ENCODE measurements at regions not wholly inside any gene's neighbourhood (a gene's known extent, or its start where the extent isn't known, plus 50 kb on each side); places are given as distances from the start of the nearest gene placed in this dataset.
"Not testable (repeated sequence)": the region's sequence is repeated elsewhere in the genome, so short reads cannot be mapped to it uniquely, and the experiment has no call there.

DNA sequence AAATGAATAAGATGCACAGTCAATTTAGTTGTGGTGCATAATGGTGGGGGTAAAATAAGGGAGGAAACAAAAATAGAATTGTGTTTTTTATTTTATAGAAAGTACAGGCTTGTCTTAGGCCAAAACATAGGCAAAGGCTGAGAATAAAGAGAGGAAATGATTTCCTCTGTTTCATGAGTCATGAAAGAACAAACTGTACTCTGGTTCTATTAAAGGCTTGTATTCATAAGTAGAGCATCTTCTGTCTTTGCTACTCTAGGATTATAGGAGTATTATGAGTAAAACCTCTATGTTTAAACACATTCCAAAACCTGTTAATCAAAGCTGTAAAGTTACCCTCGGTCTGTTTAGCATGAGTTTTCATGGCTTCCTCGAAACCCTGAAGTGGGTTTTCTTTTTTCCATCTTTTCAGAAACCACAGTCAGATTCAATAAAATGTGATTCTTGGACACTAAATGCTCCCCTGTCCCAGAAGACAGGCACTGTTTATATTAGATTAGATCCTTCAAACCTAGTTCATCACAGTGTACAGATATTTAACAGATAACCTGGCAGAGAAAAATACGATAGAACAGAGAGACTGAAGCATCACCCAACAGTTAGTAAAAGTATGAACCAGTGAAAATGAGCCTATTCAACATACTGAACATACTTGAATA lies 473.9 kb upstream of the CYLC2 start:
- Histone ChIP-seq H3K4me3 (no peak overlapping the region), H3K9me3 (no peaks in the 10 kb centered on the region), H4K20me1 (no peaks in the 10 kb centered on the region), H3K4me2 (no peak overlapping the region), H3K4me1 (no peaks in the 10 kb centered on the region), H3K27me3 (no peaks in the 10 kb centered on the region), H3K36me3 (no peaks in the 10 kb centered on the region), H3K9ac (no peak overlapping the region), H3K27ac (no peak overlapping the region)
- TF ChIP-seq Cebpa-rat (IDR thresholded peaks at IDR 0.05) = no peak

DNA sequence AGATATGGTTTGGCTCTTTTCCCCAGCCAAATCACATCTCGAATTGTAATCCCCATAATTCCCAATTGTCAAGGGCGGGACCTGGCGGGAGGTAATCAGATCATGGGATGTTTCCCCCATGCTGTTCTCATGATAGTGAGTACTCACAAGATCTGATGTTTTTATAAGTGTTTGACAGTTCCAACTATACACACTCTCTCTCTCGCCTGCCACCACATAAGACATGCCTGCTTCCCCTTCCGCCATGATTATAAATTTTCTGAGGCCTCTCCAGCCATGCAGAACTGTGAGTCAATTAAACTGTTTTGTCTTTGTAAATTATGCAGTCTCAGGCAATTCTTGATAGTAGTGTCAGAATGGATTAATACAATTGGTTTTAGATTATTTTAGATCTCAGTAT lies 475.7 kb upstream of the CYLC2 start:
- Histone ChIP-seq H3K27ac (no peak overlapping the region), H3K9me3 (no peaks in the 10 kb centered on the region), H3K4me3 (no peak overlapping the region), H4K20me1 (no peaks in the 10 kb centered on the region), H3K9ac (no peak overlapping the region), H3K36me3 (no peaks in the 10 kb centered on the region), H3K4me1 (no peaks in the 10 kb centered on the region), H3K4me2 (no peak overlapping the region), H3K27me3 (no peaks in the 10 kb centered on the region)
- no peak for TF ChIP-seq Cebpa-rat (IDR thresholded peaks at IDR 0.05)

DNA sequence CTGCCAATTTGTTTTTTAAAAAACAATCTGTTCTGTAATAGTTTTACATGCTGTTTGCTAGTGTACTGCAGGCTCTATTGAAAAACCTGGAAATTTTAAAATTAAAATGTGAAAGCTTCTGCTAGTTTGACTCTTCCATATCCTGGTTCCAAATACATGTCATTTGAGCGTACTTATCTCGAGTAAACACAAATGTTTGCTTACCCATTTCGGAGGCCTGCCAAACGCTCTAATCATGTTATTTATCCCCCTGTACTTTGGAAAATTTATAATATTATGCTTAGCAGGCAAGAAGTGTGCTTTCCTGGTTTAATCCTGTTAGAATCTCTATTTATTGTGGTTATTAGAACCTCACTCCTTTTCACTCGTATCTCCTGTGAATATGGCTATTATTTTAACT lies 476.8 kb upstream of the CYLC2 start:
- H3K27me3 ChIP-seq = no peaks in the 10 kb centered on the region
- no peak for TF ChIP-seq Cebpa-rat (IDR thresholded peaks at IDR 0.05)
- no peaks in the 10 kb centered on the region for H3K4me1 ChIP-seq
- H3K4me3 ChIP-seq = no peak overlapping the region
- no peaks in the 10 kb centered on the region for H3K36me3 ChIP-seq
- no peaks in the 10 kb centered on the region for H3K9me3 ChIP-seq
- no peak overlapping the region for H3K9ac ChIP-seq
- no peaks in the 10 kb centered on the region for H4K20me1 ChIP-seq
- H3K27ac ChIP-seq = no peak overlapping the region
- no peak overlapping the region for H3K4me2 ChIP-seq

DNA sequence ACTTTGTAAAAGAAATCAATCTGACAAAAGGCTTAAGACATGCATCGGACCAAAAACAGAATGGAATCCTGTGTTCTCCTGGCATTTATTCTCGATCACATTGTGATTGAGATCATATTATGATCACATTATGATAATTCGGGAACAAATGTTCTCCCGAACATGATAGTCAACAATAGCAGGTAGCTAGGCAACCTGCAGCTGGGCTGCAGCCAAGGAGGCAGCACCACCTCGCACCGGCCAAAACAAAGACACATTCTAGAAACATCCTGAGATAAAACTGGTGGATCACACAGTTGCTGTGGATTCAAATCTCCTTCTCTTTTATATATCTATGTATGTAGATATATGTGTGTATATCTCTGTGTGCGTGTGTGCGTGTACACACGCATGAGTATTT lies 480.6 kb upstream of the CYLC2 start:
- no peak overlapping the region for H3K4me3 ChIP-seq
- H3K36me3 ChIP-seq = no peaks in the 10 kb centered on the region
- no peak overlapping the region for H3K27ac ChIP-seq
- H3K9me3 ChIP-seq = no peaks in the 10 kb centered on the region
- no peaks in the 10 kb centered on the region for H3K4me1 ChIP-seq
- no peaks in the 10 kb centered on the region for H3K27me3 ChIP-seq
- TF ChIP-seq Cebpa-rat (IDR thresholded peaks at IDR 0.05) = no peak
- no peak overlapping the region for H3K4me2 ChIP-seq
- no peak overlapping the region for H3K9ac ChIP-seq
- H4K20me1 ChIP-seq = no peaks in the 10 kb centered on the region

DNA sequence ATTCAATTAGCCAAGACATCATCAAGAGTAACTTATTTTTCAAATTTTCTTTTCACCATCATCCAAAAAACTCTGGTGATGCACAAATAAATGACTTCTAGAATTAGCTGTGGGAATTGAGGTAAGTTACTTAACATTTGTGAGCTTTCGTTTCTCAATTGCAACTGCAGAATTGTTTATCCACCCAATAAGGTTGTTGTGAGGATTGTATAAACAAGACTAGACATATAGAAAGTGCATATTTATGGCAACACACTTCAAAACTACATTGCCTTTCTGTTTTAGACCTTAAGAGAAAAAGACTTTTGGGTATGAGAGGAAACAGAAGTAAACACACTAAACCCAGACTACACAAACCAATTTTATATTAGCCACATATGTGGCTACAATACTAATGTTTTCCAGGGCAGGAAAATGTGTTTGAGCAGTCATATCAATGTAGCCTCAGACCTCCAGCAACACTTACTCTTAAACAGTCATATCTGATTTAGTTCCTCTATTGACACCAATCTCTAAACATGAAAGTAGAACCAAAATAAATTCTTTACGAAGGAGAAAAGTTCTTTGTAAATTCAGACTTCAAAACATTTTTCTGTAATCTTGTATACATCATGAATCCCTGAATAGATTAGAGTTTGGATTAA lies 488.0 kb upstream of the CYLC2 start:
- Histone ChIP-seq H3K9ac (no peak overlapping the region), H3K9me3 (no peaks in the 10 kb centered on the region), H4K20me1 (no peaks in the 10 kb centered on the region), H3K27me3 (no peaks in the 10 kb centered on the region), H3K4me2 (no peak overlapping the region), H3K4me1 (no peaks in the 10 kb centered on the region), H3K36me3 (no peaks in the 10 kb centered on the region), H3K27ac (no peak overlapping the region), H3K4me3 (no peak overlapping the region)
- TF ChIP-seq Cebpa-rat (IDR thresholded peaks at IDR 0.05) = no peak

DNA sequence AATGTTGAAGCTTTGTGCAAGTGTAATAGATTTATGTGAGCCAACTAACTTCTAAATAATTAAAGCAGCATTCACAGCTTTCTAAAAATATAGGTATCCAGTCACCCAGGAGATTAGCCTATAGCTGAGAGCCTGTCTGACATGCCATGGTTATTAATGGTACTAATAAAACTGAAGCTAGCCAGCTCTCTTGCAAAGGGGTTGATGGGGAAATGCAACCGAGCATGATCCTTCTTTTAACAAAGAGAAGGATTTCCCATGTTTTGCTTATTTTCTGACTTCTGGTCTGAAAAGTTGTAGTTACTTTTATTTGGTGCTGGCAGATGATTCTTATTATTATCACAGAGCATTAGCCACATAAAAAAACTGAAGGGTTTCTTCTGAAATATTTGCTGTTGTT lies 488.7 kb upstream of the CYLC2 start:
- no peaks in the 10 kb centered on the region for H3K36me3 ChIP-seq
- no peak for TF ChIP-seq Cebpa-rat (IDR thresholded peaks at IDR 0.05)
- no peak overlapping the region for H3K27ac ChIP-seq
- H3K27me3 ChIP-seq = no peaks in the 10 kb centered on the region
- no peak overlapping the region for H3K9ac ChIP-seq
- H3K9me3 ChIP-seq = no peaks in the 10 kb centered on the region
- no peaks in the 10 kb centered on the region for H4K20me1 ChIP-seq
- no peak overlapping the region for H3K4me2 ChIP-seq
- no peaks in the 10 kb centered on the region for H3K4me1 ChIP-seq
- H3K4me3 ChIP-seq = no peak overlapping the region

DNA sequence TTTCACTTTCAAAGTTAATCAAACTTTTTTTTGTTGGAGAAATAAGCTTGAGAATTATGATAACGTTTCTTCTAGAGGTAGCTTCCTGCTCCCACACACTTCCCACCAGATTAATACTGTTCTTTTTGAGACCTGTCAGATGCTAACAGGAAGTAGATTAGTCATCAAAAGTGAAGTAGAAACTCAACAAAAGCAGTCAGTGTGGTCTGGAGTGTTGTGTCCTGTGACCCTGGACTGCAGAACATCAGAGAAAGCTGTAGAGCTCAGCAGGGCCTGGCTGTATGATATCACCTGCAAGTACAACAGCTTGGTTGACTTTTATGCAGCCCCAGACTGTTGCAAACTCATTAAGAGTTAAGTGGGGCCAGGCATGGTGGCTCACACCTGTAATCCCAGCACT lies 495.7 kb upstream of the CYLC2 start:
- no peaks in the 10 kb centered on the region for H3K4me1 ChIP-seq
- H3K4me2 ChIP-seq = no peak overlapping the region
- no peak for TF ChIP-seq Cebpa-rat (IDR thresholded peaks at IDR 0.05)
- H4K20me1 ChIP-seq = no peaks in the 10 kb centered on the region
- H3K9ac ChIP-seq = no peak overlapping the region
- no peaks in the 10 kb centered on the region for H3K9me3 ChIP-seq
- no peaks in the 10 kb centered on the region for H3K27me3 ChIP-seq
- no peaks in the 10 kb centered on the region for H3K36me3 ChIP-seq
- H3K4me3 ChIP-seq = no peak overlapping the region
- H3K27ac ChIP-seq = no peak overlapping the region

DNA sequence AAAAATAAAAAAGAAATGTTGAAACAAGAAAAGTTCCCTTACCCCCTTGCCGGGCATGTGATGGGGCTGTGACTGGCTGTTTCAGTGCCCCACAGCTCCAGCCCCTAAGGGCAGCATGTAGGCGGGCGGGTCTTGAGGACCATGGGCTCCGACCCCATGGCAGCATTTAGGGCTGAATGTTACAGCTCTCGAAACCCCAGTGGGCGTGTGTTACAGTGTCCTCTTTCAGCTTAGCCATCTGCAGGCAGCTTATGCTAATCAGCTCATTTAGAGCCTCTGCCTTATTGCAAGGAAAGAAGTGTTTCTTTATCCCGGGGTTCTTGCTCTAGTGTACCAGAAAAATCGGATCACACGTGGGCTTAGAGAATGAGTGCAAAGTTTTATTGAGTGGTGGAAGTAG lies 497.4 kb upstream of the CYLC2 start:
- H3K4me2 ChIP-seq = no peak overlapping the region
- no peaks in the 10 kb centered on the region for H3K27me3 ChIP-seq
- no peaks in the 10 kb centered on the region for H3K9me3 ChIP-seq
- H3K36me3 ChIP-seq = no peaks in the 10 kb centered on the region
- no peak overlapping the region for H3K27ac ChIP-seq
- no peak for TF ChIP-seq Cebpa-rat (IDR thresholded peaks at IDR 0.05)
- no peak overlapping the region for H3K4me3 ChIP-seq
- H3K4me1 ChIP-seq = no peaks in the 10 kb centered on the region
- no peaks in the 10 kb centered on the region for H4K20me1 ChIP-seq
- H3K9ac ChIP-seq = no peak overlapping the region

DNA sequence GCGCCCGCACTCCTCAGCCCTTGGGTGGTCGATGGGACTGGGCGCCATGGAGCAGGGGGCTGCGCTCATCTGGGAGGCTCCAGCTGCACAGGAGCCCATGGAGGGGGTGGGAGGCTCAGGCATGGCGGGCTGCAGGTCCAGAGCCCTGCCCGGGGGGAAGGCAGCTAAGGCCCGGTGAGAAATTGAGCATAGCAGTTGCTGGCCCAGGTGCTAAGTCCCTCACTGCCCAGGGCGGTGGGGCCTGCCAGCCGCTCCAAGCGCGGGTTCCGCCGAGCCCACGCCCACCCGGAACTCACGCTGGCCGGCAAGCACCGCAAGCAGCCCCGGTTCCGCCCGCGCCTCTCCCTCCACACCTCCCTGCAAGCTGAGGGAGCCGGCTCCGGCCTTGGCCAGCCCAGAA lies 508.2 kb upstream of the CYLC2 start:
- H3K27ac ChIP-seq, H3K9ac ChIP-seq, H3K9me3 ChIP-seq, H3K27me3 ChIP-seq, H3K4me2 ChIP-seq, H4K20me1 ChIP-seq, H3K36me3 ChIP-seq, H3K4me1 ChIP-seq, H3K4me3 ChIP-seq: not testable (repeated sequence)

DNA sequence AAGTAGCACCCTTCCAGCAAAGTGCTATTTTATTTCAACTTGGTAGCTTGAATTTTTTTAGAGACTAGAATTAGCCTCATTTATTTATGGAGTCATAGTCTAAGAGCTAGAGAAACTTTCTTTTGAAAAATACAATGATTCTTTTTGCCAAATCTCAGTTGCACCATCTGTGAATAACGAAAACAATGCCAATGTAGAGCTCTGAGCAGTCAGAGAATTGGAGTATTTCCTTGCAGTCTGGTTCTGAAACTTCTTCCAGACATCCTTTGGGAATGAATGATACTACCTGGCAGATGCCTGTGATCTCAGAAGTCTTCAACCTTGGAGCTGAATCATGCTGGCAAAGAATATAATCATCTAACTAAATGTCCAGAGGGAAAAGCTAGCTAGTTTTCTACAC lies 511.5 kb upstream of the CYLC2 start:
- Histone ChIP-seq H4K20me1 (no peaks in the 10 kb centered on the region), H3K4me2 (no peak overlapping the region), H3K4me3 (no peak overlapping the region), H3K36me3 (no peaks in the 10 kb centered on the region), H3K4me1 (no peaks in the 10 kb centered on the region), H3K9me3 (no peaks in the 10 kb centered on the region), H3K27me3 (no peaks in the 10 kb centered on the region), H3K9ac (no peak overlapping the region), H3K27ac (no peak overlapping the region)
- TF ChIP-seq Cebpa-rat (IDR thresholded peaks at IDR 0.05) = no peak

DNA sequence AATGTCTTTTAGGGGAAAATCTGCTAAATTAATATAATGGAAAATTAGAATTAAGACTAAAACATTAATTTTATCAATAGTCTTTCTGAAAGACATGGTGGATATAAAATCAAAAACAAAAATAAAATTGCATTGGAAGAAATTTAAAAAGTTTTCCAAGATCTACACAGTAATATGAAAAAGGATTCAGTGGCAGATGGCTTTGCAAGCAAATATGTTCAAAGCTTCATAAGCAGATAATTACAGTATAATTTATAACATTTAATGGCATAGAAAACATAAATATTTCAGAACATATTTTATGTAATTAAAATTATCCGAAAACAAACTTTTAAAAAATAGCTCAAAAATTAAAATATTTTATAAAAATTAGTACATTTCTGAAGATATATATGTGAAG lies 512.4 kb upstream of the CYLC2 start:
- Histone ChIP-seq H3K36me3 (no peaks in the 10 kb centered on the region), H3K4me2 (no peak overlapping the region), H4K20me1 (no peaks in the 10 kb centered on the region), H3K9ac (no peak overlapping the region), H3K4me1 (no peaks in the 10 kb centered on the region), H3K27me3 (no peaks in the 10 kb centered on the region), H3K9me3 (no peaks in the 10 kb centered on the region), H3K27ac (no peak overlapping the region), H3K4me3 (no peak overlapping the region)
- no peak for TF ChIP-seq Cebpa-rat (IDR thresholded peaks at IDR 0.05)

Data from BLaER1 (cell line).